Common myeloid progenitor, CD34-positive (primary cell): ENCODE measurements at regions not wholly inside any gene's neighbourhood (a gene's known extent, or its start where the extent isn't known, plus 50 kb on each side); places are given as distances from the start of the nearest gene placed in this dataset.

Experiments
- CTCF ChIA-PET: fragments of 350-600 bp; sonication (Branson Sonifier 250); formaldehyde crosslinking; loops from one replicate; lab custom pipeline; 2021; ENCODE audit warnings: antibody characterized with exemption; lab: Charles Lee
- POLR2A ChIA-PET: fragments of 350-600 bp; sonication (Branson Sonifier 250); formaldehyde crosslinking; loops from one replicate; lab custom pipeline; 2021; ENCODE audit warnings: antibody characterized with exemption; lab: Charles Lee
- DNase-seq, 3 donors: peaks; one replicate each; pipeline versions ENCODE4 v3.0.0 to v3.0.0-alpha.2; 2013
- H3K27ac ChIP-seq, 2 experiments: 1 replicate in 1 of 2; 2 replicates in 1 of 2; pipeline ENCODE4 v1.7.0; 2013; ENCODE audit warnings: inconsistent platforms in 2 of 2, low read length in 2 of 2, mild to moderate bottlenecking in 2 of 2, low read depth in 1 of 2, moderate library complexity in 1 of 2; ENCODE audit not compliant: severe bottlenecking in 2 of 2, insufficient read depth in 1 of 2, poor library complexity in 1 of 2
- H3K27me3 ChIP-seq, 5 experiments: replicated peaks in 2 of 5; 1 replicate in 3 of 5; 2 replicates in 2 of 5; pipeline versions ENCODE4 v1.6.1 to v1.7.0; 2013; ENCODE audit warnings: low read length in 4 of 5, mild to moderate bottlenecking in 2 of 5, moderate library complexity in 2 of 5, inconsistent platforms in 1 of 5; ENCODE audit not compliant: insufficient read depth in 5 of 5, control insufficient read depth in 4 of 5
- H3K36me3 ChIP-seq, 4 experiments: 1 replicate in 2 of 4; 2 replicates in 2 of 4; pipeline versions ENCODE4 v1.6.1 to v1.7.0; 2013; ENCODE audit warnings: low read length in 3 of 4, control low read depth in 1 of 4, mild to moderate bottlenecking in 1 of 4; ENCODE audit not compliant: control insufficient read depth in 4 of 4, insufficient read depth in 4 of 4
- H3K4me1 ChIP-seq, 4 experiments: 1 replicate in 3 of 4; 2 replicates in 1 of 4; pipeline versions ENCODE4 v1.6.1 to v1.7.1; 2013; ENCODE audit warnings: low read length in 3 of 4, mild to moderate bottlenecking in 3 of 4, control low read depth in 1 of 4, inconsistent platforms in 1 of 4, moderate library complexity in 1 of 4; ENCODE audit not compliant: control insufficient read depth in 4 of 4, insufficient read depth in 4 of 4; ENCODE audit errors: control extremely low read depth in 1 of 4
- H3K4me3 ChIP-seq, 7 experiments: 1 replicate in 4 of 7; 2 replicates in 3 of 7; pipeline versions ENCODE4 v1.5.1 to v1.7.0; 2013; ENCODE audit warnings: mild to moderate bottlenecking in 7 of 7, low read length in 6 of 7, moderate library complexity in 6 of 7, inconsistent platforms in 2 of 7, low read depth in 2 of 7, control low read depth in 1 of 7; ENCODE audit not compliant: insufficient read depth in 4 of 7, control insufficient read depth in 1 of 7; ENCODE audit errors: extremely low read depth in 1 of 7
- H3K9me3 ChIP-seq, 5 experiments: 1 replicate in 4 of 5; 2 replicates in 1 of 5; pipeline versions ENCODE4 v1.6.1 to v1.7.1; 2013; ENCODE audit warnings: low read length in 4 of 5, mild to moderate bottlenecking in 2 of 5, inconsistent platforms in 1 of 5, low read depth in 1 of 5, moderate library complexity in 1 of 5; ENCODE audit not compliant: control insufficient read depth in 4 of 5, insufficient read depth in 2 of 5; ENCODE audit errors: control extremely low read depth in 1 of 5
- WGBS: methylation state at CpG from one replicate; pipeline ENCODE4 v1.1.5; 2013; ENCODE audit not compliant: insufficient coverage; 5-methylcytosine and 5-hydroxymethylcytosine counted together

DNA sequence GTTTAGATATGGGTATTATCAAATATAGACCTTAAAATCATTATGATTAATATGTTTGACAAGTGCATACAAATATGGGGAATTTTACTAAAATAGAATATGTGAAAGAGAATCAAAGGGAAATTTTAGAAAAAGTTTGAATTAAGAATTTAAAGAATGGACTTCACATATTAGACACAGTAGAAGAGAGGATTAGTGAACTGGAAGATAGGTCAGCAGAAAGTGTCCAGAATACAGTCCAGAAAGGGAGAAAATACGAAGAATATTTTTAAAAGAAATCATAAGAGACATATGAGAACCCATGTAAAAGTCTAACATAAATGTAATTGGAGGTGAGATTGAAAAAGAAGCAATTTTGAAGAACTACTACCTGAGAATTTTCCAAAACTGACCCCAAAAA, 139.9 kb downstream of the DTWD1 start:
- POLR2A ChIA-PET, result no interaction called here
- no peaks in the 10 kb centered on the region for H3K4me1 ChIP-seq
- H3K27ac ChIP-seq, result no peak overlapping the region
- CTCF ChIA-PET, result no interaction called here
- H3K36me3 ChIP-seq, result no peaks in the 10 kb centered on the region
- no CpG with 5 or more reads among the region's 1 CpG for WGBS
- H3K9me3 ChIP-seq, result peaks cover 2 to 48% (median 10%) of the 10 kb centered on the region in 5 experiments
- no peak overlapping the region for H3K4me3 ChIP-seq
- DNase-seq, result peak in 1 of 3 donors; percentile 4
- H3K27me3 ChIP-seq, result no peaks in the 10 kb centered on the region

DNA sequence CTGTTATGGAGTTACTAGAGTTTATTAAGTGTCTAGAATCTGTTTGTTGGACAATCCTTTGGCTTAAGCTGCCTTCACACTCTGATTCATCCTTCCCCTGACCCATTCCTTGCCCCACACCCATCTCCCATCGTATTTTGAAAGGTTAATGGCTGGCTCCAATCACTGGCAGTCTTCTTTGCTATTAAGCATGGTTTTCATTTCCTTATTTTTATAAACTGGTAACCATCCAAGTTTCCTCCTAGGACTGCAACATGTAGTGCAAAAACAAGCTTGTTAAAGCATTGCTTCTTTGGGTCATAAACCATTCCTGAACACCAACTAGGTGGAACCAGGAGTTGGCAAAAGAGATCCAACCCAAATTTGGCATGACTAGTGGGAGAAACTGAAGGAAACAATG, 148.4 kb downstream of the DTWD1 start:
- H3K4me3 ChIP-seq, result no peak overlapping the region
- DNase-seq, result no peak
- no CpG with 5 or more reads among the region's 1 CpG for WGBS
- peaks cover 0 to 30% (median 2%) of the 10 kb centered on the region in 5 experiments for H3K9me3 ChIP-seq
- ChIA-PET POLR2A (no interaction called here), CTCF (no interaction called here)
- H3K27ac ChIP-seq, result no peak overlapping the region
- no peaks in the 10 kb centered on the region for H3K4me1 ChIP-seq
- H3K27me3 ChIP-seq, result no peaks in the 10 kb centered on the region
- H3K36me3 ChIP-seq, result no peaks in the 10 kb centered on the region

DNA sequence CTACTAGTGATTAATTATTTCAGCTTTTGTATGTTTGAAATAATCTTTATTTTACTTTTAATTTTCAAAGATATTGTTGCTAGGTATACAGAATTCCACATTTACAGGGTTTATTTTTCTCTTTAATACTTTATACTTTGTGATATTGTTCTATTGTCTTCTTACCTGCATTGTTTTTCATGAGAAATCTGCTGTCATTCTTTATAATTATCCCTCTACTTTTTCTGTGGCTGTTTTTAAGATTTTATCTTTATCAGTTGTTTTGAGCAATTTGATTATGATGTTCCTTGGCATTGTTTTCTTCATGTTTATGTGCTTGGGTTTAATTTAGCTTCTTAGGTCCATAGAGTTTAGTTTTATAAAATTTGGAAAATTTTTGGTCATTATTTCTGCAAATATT, 168.6 kb downstream of the DTWD1 start:
- H3K27me3 ChIP-seq, result no peaks in the 10 kb centered on the region
- DNase-seq, result peak in 1 of 3 donors; percentile 10
- no peaks in the 10 kb centered on the region for H3K4me1 ChIP-seq
- no peak overlapping the region for H3K4me3 ChIP-seq
- ChIA-PET CTCF (no interaction called here), POLR2A (no interaction called here)
- no peak overlapping the region for H3K27ac ChIP-seq
- H3K36me3 ChIP-seq, result no peaks in the 10 kb centered on the region
- peaks cover 0 to 21% (median 2%) of the 10 kb centered on the region in 5 experiments for H3K9me3 ChIP-seq

DNA sequence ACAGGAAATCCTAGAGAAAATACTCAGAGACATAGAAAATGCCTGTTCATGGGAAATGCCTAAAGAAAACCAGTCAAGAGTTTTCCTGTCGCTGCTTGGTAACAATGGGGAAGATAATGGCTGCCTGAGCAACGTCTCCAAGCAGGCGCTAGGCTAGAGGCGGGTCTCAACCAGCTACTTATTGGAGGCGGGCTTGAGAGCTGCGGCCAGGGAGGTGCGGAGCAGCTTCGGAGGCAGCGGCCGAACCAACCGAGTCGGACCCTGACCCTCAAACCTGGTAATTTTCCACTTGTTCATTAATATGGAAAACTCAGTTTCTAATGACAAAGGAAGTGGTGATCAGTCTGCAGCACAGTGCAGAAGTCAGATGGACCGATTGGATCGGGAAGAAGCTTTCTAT, 173.1 kb downstream of the DTWD1 start:
- H3K4me1 ChIP-seq, result no peaks in the 10 kb centered on the region
- no peak overlapping the region for H3K4me3 ChIP-seq
- ChIA-PET POLR2A (no interaction called here), CTCF (no interaction called here)
- no peak overlapping the region for H3K27ac ChIP-seq
- WGBS, result 96% methylated on average over 12 of the region's 14 CpGs
- DNase-seq, result no peak
- no peaks in the 10 kb centered on the region for H3K36me3 ChIP-seq
- peaks cover 0 to 21% (median 2%) of the 10 kb centered on the region in 5 experiments for H3K9me3 ChIP-seq
- no peaks in the 10 kb centered on the region for H3K27me3 ChIP-seq

DNA sequence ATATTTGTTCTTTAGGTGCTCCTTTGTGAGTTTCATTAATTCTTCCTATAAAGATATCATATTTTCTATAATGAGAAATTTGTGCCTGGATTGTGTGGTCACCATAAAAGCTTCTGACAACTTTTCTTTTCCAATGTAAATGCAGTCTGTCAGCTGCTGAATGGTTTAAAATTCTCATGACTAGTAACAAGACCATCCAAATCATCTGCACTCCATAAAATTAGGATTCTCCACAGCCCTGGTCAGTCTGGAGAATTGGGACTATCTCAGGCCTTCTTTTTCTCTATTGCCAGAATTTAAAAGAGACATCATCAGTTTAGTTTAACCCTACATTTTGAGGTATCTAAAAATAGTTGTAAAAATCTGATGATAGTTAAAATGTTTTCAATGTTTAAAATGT, 180.9 kb downstream of the DTWD1 start:
- H3K27ac ChIP-seq, result no peak overlapping the region
- no peaks in the 10 kb centered on the region for H3K4me1 ChIP-seq
- H3K36me3 ChIP-seq, result no peaks in the 10 kb centered on the region
- ChIA-PET CTCF (no interaction called here), POLR2A (no interaction called here)
- no peaks in the 10 kb centered on the region for H3K27me3 ChIP-seq
- H3K4me3 ChIP-seq, result no peak overlapping the region
- no peak for DNase-seq
- H3K9me3 ChIP-seq, result peaks cover 0 to 14% (median 3%) of the 10 kb centered on the region in 5 experiments
